Upper lobe of right lung (tissue), 1 donor: ENCODE measurements at regions not wholly inside any gene's neighbourhood (a gene's known extent, or its start where the extent isn't known, plus 50 kb on each side); places are given as distances from the start of the nearest gene placed in this dataset.

ENCODE experiments used
- ATAC-seq: fragments of 200-7000 bp; cut with Tn5 transposase; one replicate; pipeline ENCODE4 v1.9.1; 2020; ENCODE audit warnings: mild to moderate bottlenecking, moderate library complexity
- DNase-seq: peaks from one replicate; pipeline ENCODE4 v3.0.0-alpha.2; 2020
- H3K27ac ChIP-seq: fragments of 200-600 bp; one replicate; pipeline ENCODE4 v1.8.0; 2022
- H3K27me3 ChIP-seq: fragments of 200-600 bp; one replicate; pipeline ENCODE4 v1.8.0; 2022; ENCODE audit warnings: mild to moderate bottlenecking
- H3K36me3 ChIP-seq: fragments of 200-600 bp; one replicate; pipeline ENCODE4 v1.8.0; 2022
- H3K4me1 ChIP-seq: fragments of 200-600 bp; one replicate; pipeline ENCODE4 v1.8.0; 2022
- H3K4me3 ChIP-seq: fragments of 200-600 bp; one replicate; pipeline ENCODE4 v1.8.0; 2022; ENCODE audit warnings: mild to moderate bottlenecking
- H3K9me3 ChIP-seq: fragments of 200-600 bp; one replicate; pipeline ENCODE4 v1.8.0; 2022
- CTCF ChIP-seq: fragments of 200-600 bp; IDR thresholded peaks from one replicate; pipeline ENCODE4 v1.8.0; 2022; ENCODE audit warnings: antibody characterized with exemption
- intact Hi-C: fragments of 100-400 bp; cut with DNase I; formaldehyde crosslinking; loops from one replicate; pipeline ENCODE4 v1.11.0; 2022
- donor health status: DM: no; HTN: yes; CAD: no; lungs with severe emphysema.

GRCh38 chr1:225720937-225721336 lies 56.7 kb upstream of the SRP9 start:
- no peaks in the 10 kb centered on the region for H3K36me3 ChIP-seq
- H3K9me3 ChIP-seq = no peaks in the 10 kb centered on the region
- no peak for TF ChIP-seq CTCF
- H3K4me3 ChIP-seq = no peak overlapping the region
- H3K4me1 ChIP-seq = no peaks in the 10 kb centered on the region
- no peak for ATAC-seq
- no peaks in the 10 kb centered on the region for H3K27me3 ChIP-seq
- DNase-seq = no peak
- intact Hi-C loops = no loop called here
- H3K27ac ChIP-seq = no peak overlapping the region

DNA sequence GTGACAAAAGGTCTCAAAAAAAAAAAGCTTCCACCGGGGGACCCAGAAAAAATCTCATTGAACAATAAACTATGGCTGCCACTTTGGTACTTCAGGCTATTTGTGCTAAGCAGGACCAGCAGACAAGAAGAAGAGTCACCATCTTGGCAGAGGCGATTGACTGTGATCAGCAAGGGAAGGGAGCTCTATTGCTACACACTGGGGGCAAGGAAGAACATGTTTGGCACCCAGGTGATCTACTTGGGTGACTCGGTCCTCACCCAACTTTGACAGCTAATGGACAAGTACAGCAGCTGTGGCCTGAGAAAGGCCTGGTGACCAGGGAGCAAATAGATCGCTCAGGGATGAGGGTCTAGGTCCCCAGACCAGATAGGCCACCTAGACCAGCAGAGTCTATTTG lies 53.4 kb upstream of the SRP9 start:
- Histone ChIP-seq H3K27ac (no peak overlapping the region), H3K36me3 (no peaks in the 10 kb centered on the region), H3K4me3 (no peak overlapping the region), H3K27me3 (no peaks in the 10 kb centered on the region), H3K9me3 (no peaks in the 10 kb centered on the region), H3K4me1 (no peaks in the 10 kb centered on the region)
- DNase-seq = no peak
- no peak for TF ChIP-seq CTCF
- ATAC-seq = no peak
- intact Hi-C loops = no loop called here
